HG02885 (cell line): ENCODE measurements at regions not wholly inside any gene's neighbourhood (a gene's known extent, or its start where the extent isn't known, plus 50 kb on each side); places are given as distances from the start of the nearest gene placed in this dataset.
"Not testable (repeated sequence)": the region's sequence is repeated elsewhere in the genome, so short reads cannot be mapped to it uniquely, and the experiment has no call there.

ENCODE experiments used
- ATAC-seq: cut with Tn5 transposase; IDR thresholded peaks from one replicate; pipeline ENCODE4 v1.9.1; 2021; ENCODE audit warnings: mild to moderate bottlenecking; ENCODE audit not compliant: unreplicated experiment, poor library complexity

DNA sequence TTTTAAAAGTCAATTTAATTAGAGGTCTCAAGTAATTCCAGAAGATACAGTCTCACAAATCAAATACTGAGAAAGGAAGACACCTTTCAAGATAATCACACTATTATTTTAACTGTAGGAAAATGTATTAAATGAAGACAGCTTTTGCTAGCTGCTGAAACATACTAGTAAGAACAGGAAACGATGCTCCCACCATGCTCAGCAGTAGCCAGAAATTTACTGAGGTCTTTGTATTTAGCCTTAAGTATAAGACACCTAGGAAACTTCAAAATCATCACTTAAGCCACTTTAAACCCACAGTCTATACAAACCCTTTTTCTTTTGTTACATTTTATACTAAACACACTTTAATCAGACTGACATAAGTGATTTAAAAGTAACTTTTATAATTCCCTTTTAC, 72.7 kb upstream of the NPIPB12 start:
- not testable (repeated sequence) for ATAC-seq

DNA sequence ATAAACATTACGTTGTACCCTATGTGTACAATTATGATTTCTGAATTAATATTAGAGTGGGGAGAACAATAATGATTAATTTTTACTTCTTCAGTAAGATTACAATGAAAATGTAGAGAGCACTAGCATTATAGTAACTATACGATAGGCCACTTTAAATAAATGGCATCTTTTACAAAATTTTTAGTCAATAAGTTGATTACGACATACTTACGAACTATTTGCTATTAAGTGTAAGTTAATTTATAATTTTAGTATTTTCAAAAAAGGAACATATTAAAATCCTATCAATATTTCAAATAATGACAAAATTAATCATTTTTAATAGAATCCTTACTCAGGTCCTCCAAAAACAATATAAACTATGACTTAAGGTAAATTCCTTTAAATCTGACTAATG, 75.6 kb upstream of the NPIPB12 start:
- ATAC-seq = not testable (repeated sequence)

DNA sequence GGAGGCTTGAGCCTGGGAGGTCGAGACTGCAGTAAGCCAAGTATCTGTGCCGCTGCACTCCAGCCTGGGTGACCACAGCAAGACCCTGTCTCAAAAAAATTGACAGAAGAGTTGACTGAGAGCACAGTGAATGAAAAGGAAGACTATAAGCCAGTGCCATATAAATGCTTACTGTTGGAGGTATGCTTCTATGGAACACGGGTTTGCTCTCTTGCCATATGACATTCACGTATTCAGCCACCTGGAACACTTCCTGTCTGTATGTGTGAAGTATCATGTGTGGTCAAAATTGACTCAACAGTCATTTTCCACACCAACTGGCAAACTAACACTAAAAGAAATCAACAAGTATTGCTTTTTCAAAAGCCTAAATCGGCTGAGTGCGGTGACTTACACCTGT, 71.1 kb upstream of the SPN start:
- ATAC-seq = not testable (repeated sequence)

DNA sequence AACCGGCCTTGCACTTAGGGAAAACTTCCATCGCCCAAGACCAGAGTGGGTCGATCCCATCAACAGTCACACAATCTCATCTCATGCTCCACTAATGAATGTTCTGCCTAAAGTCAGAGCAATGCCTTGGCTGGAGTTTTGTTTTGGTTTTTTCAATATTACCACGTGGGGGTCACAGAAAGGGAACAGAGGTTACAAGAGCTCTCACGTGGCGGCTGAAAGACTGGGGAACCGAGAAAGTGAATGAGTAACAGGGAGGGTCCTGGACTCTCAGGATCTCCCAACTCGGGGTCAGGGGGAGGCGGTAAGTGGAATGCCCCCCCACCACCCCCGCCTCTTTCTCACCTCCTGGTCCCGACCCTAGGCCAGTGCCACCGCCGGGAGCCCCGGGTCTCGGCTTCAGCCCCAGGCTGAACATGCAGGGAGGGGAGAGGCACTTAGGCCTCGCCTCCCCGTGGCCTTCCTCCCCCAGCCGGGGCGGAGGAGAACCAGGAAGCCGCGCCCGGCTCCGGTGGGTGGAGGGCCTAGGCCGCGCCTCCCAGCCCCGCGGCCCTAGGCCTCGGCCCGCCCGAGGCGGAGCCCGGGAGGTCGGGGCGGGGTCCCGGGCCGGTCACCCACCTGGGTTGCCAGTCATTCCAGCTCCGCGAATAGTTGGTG, 68.7 kb upstream of the SPN start:
- ATAC-seq = peak; percentile 41

DNA sequence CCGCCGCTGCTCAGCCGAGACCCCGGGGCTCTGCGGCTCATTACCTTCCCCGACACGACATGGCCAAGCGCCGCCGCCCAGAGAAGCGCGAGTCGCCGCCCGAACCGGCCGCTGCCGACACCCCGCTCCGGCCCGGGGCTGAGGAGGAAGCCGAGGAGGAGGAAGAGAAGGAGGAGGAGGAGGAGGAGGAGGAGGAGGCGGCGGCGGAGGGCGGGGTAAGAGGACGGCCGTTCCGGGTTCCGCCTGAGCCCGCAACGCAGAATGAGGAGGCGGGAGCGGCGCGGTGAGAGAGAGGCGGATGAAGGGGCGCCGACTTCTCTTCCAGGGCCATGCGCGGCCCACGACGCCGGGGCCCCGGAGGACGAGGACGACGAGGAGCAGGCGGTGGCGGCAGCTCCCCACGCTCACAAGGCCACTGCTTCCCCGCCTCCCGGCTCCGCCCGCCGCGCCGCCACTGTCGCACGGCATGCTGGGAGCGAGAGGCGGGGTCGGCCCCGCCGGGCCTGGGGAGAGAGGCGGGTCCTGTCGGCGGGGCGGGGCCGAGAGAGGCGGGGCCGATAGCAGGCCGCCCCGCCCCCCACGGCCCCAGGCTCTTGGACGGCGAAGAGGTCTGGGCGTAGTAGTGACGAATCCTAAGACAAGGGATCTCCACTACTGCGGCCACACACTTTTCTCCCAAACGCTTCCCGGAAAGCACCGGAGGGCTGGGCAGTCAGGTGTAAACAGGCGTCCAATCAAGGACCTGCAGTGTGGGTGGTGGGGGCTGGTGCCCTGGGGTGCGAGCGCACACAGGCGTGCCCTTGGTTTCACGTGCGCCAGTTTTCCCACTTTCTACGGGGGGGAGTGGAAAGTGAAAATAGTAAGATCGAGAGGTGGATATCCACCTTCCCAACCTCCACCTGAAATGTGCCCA, 67.9 kb upstream of the SPN start:
- peak; percentile 83 for ATAC-seq

DNA sequence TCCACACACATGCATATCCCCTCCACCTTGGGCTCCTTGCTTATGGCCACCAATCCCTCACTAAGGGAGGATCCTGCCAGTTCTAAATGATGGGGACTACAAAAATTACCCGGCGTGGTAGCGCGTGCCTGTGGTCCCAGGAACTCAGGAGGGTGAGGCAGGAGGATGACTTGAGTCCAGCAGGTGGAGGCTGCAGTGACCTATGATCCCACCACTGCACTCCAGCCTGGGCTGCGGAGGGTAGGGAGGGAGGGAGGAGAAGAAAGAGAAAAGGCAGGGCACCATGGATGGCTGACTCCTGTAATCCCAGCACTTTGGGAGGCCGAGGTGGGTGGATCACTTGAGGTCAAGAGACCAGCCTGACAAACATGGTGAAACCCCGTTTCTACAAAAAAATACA, 66.0 kb upstream of the SPN start:
- ATAC-seq = not testable (repeated sequence)

DNA sequence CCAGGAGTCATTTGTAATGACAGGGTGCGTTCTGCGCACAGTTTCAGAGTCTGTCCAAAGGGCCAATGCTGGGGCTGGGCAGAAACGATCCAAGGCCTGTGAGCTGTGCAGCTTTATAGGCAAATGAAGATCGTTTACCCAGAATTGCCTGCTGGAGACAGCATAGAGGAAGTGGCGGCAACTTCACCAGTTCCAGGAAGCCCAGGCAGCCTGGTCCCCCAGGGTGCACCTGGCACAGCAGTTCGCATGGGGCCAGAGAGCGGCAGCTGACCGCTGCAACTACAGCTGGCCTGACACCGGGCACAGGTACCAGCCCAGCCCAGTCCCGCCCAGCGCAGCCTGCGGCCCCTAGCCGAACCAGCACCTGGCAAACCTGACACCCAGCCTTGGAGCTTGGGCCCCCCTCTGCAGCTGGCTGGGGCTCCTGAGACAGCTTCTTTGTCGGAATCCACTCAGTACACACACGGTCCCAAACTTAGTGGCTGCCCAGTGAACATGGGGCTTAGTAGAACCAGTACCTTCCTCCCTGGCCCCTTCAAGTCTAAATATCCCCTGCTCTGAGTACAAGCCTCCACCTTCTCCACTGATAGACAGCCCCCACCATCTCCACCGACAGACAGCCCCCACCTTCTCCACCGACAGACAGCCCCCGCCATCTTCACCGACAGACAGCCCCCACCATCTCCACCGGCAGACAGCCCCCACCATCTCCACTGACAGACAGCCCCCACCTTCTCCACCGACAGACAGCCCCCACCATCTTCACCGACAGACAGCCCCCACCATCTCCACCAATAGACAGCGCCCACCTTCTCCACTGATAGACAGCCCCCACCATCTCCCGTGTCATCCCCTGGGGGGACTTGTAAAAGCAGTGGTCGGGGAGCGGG, 62.7 kb upstream of the SPN start:
- not testable (repeated sequence) for ATAC-seq

DNA sequence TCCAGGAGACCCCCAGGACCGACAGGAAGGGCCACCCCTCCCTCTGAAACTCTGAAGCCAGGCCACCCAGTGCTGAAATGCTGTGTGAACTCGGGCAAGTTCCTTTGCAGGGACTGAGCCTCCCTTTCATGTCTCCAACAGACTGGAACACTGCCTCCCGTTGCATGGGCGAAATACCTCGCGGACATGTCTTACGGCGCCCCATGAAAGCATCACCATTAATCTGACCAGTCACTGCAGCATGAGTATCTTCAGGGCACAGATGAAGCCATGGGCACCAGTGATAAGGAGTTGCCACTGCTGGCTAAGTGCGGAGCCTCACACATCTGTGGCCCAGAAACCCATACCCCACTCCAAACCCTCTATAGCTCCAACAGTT, 60.8 kb upstream of the SPN start:
- ATAC-seq = not testable (repeated sequence)

DNA sequence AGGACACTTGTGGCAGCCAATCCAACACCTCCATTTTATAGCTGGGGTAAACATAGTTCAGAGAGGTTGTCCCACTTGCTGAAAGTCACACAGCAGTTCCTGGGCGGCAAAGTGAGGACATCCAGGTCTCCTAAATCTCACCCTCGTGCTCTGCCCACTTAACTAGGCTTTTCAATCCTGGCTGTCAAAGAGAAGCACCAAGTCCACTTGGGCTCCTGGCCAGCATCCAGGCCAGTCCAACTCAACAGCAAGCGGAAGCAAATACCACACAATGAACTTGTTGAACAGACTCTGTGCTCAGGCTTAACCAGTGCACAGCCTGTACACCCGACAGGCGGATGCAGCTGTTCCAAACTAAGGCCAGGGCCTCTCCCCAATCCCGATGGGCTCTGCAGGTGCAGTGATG, 60.4 kb upstream of the SPN start:
- ATAC-seq = not testable (repeated sequence)

DNA sequence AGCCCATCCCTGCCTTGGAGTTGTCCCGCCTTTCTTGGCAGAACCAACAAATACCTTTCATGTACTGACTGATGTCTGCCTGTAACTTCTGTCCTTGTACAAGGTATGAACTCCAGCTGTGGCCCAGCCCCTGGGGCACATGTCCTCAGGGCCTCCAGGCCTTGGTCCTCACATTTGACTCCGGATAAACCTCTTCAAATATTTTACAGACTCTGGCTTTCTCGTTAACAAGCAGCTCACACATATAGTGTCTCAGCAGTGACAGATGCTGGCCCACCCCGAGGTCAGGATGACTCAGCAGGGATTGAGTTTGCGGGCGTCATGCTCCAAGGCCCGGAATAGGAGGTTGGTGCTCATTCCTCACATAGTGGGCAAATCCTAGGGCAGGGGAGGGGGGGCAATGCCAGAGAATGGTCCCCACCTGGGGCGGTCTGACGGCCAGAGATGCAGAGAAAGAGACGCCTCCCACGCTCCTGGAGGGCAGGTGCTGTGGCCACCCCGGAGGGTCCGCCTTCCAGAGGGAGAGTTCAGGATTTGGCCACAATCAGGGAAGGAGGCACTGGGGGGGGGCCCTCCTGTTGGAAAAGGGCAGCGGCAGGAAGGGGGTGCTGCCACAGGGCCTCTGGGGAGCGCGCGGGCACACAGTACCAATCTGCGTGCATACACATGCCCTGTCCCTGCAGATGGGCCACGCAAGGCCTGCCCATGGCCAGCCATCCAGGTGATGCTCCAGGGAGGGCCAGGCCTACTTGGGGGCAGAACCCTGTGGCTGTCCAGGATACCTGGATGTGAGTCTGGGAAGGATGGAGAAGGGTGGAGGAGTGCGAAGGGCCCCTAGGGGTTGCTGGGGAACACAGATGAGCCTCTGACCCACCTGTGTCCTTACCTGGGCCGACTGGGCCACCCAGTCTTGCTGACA, 58.2 kb upstream of the SPN start:
- not testable (repeated sequence) for ATAC-seq

DNA sequence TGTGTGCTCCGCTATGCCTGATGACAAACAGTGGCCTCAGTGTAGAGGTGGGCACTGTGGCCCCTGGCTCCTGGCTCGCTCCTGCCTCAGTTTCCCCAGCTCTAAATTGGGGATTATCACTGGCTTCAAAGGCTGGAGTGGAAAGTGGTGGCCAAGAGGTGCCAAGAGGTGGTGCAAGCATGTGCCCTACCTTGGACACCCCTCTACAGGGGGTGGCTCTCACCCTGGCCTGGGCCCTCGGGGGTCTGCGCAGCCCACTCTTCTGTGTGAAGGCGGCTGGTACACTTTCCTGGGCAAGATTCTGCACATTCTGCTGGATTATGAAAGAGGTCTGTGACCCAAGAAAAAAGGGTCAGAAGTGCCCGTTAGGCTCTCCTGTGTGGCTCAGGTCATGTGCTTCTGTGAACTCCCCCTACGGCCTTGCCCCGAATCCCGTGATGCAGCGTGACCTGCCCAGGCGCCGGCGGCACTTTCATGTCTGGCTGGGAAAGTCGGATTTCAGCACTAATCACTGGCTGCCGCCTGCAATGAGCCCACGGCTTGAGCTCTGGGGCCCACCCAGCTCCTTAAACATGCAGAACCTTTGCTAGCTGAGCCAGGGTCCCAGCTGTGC, 57.3 kb upstream of the SPN start:
- not testable (repeated sequence) for ATAC-seq

DNA sequence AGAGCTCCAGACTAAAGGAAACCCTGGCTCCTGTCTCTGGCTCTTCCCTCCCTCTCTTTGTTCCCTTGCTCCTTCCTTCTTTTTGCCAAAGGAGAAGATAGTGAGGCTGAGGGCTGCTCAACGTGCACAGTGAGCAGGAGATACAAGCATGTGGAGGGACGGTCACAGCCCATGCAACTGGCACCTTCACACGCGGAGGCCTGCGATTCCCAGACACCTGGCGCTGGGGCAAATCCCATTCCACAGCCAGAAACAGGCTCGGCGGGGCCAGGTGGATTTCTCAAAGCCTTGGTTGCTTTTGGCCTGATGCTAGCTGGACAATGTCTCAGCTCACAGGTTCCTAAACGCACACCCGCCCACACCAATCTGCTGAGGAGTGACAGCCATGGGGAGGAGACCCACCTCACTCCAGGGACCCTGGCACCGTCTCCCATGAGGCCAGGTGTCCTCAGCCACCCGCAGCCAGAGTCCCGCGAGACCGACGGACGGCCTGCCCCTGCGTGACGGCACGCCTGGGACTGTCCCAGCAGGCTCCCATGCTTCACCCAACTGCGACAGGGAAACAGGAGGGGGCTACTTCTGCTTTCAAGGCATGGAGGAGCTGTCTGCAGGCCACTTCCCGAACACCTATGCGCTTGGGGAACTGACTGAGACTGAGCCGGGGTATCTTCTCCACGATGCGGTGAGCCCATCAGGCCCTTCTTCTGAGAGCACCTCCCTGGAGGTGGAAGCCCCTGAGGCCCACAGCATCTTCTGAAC, 56.2 kb upstream of the SPN start:
- not testable (repeated sequence) for ATAC-seq

DNA sequence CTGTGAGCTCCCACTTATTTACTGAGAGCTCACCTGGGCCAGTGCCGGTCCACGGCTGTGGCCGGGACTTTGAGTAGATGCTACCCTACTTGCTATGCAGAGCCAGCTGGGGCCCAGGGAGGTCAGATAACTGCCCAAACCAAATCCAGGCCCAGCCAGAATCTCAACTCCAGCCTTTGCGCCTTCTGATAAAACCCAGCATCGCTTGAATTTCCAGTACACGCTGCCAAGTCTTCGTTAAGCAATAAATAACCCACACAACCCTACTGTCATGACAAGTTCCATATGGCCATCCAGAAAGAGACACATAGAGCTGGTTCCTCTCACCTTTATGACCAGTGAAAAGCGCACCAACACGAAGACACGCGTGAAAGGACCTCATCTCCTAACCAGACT, 55.6 kb upstream of the SPN start:
- not testable (repeated sequence) for ATAC-seq

DNA sequence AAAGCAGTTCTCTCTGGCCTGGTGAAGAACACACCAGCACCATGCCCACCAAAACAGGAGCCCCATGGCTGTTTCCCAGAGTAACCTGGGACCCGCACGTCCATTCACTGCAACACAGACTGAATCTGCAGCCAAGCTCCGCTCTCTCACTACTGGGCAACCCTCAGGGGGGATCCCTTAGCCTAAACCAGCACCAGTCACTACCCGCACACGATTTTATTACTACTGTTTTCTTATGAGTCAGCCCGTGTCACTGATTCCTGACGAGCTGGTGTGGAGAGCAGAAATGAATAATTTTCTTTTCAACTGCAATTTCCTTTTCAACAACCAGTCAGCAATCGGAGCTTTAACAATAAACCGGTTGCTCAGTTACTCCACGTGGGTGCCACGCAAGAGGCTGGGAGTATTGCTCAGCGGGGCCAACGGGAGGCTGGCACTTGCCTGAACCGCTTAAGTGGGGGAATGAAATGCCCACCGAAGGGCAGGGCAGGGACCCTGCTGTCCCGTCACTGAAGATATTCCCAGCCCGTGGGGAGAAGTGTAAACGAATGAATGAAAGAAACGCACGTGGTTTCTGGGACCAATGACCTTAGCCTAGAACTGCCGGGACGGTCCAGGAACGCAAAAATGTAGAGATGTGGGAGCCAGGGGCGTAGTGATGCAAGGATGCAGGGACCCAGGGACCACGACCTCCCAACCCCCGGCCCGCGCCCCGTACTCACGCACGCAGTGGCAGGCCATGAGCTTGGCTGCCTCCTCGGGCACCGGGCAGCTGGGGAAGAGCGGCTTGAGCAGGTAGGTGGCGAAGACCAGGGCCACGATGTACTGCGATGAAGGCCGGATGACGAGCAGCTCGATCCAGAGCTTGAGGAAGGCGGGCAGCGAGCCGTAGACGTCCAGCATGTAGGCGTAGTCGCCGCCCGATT, 50.4 kb upstream of the SPN start:
- ATAC-seq = peak; percentile 40
